AG09319 (cell line): ENCODE measurements at regions not wholly inside any gene's neighbourhood (a gene's known extent, or its start where the extent isn't known, plus 50 kb on each side); places are given as distances from the start of the nearest gene placed in this dataset.

Experiments
- DNase-seq: peaks from one replicate; pipeline ENCODE4 v3.0.0-alpha.2; 2010; ENCODE audit warnings: low read depth; ENCODE audit errors: extremely low read depth
- TF ChIP-seq, protein P1 (sequence below): IDR thresholded peaks from 2 replicates; pipeline ENCODE4 v1.5.1; 2011; ENCODE audit warnings: low read depth, mild to moderate bottlenecking, inconsistent platforms, low read length, moderate library complexity

DNA sequence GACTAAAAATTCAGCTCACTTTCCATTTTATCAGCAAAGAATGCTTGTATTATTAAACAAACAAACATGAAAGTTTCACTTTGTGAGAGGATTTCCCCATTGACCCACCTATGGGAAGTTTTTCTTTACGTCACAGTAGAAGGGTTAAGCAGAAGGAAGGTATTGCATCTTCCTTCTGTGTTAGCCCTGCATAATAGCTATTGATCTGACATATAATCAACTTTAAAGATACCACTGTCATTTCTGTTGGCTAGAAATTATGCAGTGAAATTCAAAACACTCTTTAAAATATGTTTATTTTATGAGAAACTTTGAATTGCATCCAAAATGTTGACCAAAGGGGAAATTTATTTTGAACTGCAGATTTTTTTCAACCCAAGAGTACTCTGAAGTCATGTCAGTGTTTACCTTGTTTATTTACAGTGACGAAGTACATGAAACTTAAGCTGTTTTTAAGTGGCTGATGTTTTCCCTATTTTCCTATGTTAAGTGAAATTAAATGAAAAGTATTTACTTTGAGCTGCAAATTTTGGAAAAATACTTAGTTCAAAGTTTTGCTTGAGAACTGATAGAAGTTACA, 566.4 kb downstream of the ZEB2 start:
- TF ChIP-seq, protein P1, sequence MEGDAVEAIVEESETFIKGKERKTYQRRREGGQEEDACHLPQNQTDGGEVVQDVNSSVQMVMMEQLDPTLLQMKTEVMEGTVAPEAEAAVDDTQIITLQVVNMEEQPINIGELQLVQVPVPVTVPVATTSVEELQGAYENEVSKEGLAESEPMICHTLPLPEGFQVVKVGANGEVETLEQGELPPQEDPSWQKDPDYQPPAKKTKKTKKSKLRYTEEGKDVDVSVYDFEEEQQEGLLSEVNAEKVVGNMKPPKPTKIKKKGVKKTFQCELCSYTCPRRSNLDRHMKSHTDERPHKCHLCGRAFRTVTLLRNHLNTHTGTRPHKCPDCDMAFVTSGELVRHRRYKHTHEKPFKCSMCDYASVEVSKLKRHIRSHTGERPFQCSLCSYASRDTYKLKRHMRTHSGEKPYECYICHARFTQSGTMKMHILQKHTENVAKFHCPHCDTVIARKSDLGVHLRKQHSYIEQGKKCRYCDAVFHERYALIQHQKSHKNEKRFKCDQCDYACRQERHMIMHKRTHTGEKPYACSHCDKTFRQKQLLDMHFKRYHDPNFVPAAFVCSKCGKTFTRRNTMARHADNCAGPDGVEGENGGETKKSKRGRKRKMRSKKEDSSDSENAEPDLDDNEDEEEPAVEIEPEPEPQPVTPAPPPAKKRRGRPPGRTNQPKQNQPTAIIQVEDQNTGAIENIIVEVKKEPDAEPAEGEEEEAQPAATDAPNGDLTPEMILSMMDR: no peak
- DNase-seq: no peak

DNA sequence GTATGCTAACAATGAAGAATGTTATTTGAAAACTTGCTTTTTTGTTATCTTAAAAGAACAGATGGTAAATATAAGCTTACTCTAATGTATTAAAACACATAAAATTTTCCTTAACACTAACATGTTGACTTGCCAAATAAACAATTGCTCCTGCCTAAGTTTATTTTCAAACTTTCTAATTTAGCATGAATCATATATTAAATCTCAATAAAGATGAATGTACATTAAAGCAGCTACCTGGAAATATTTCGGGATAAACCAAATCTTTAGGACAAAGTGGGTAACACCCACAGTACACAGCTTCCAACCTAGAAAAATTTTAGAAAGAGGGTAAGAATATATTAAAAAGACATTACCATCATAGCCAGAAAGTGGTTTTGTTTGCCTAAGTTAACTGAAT, 567.4 kb downstream of the ZEB2 start:
- no peak for DNase-seq
- TF ChIP-seq, protein P1: no peak

DNA sequence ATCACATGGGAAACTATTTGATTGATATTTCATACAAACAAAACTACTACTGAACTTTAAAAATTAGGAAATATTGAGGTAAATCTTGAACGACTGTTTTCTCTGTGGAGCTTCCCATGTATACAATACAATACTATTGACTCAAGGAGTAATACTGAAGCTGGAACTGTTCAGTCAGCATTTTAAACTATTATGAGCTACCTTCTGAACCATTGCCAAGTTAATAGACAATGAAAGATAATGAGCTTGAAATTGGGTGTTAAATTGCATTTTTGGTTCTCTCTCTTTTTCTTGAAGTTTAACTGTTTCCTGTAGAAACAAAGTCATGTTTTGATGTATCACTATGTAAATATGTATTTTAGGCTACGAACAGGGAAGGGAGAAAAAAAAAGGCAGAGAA, 569.2 kb downstream of the ZEB2 start:
- no peak for DNase-seq

DNA sequence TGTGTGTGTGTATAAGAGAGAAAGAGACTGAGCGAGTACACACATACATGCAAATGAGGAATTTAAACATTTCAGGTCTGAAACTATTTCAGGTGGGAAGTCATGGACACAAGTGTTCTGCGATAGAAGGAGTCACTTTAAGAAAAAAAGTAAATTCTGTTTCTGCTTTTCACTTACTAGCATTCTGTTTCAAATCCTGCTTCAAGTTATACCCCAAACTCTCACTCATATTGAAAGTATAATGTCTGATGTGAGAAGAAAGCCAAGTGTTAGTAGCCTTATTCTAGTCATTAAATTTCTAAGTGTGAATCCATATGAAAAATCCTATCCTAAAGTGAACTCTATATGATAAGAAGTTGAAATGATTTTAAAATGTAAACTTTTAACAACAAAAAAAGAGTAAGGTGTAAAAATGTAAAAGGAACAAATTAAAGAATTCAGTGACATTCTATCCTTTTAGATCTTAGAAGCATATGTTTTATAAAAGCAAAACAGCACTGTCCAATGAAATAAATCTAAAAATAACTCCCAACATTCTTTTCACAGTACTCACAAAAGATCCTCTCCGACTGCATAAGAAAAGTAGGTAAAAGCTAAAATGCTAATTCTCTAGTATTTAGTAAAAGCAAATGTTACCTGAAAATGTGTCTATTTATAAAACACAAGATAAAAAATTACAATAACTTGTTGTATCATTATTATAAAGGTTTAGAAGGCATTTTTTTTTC, 570.6 kb downstream of the ZEB2 start:
- no peak for DNase-seq
- TF ChIP-seq, protein P1: no peak

More for the DNA sequence above, 569.2 kb downstream of the ZEB2 start:
- TF ChIP-seq, protein P1: no peak

DNA sequence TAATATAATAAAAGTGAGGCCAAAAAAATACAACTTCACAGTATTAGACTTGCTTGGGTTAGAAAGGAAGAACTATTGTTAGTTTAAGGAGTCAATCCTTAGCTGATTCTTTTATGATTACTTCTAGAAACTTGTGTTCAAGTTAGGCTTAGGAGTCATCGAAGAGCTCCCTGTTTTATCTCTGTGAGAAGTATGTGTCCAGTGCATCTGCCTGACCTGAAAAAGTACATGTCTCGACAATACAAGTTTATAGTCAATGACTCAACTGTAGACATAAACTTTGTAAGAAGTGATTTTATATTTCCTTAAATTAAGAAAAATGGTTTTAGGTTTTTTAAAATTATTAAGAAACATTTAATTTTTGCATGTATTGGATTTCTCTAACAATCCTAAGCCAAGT, 571.2 kb downstream of the ZEB2 start:
- TF ChIP-seq, protein P1: no peak
- DNase-seq: no peak

DNA sequence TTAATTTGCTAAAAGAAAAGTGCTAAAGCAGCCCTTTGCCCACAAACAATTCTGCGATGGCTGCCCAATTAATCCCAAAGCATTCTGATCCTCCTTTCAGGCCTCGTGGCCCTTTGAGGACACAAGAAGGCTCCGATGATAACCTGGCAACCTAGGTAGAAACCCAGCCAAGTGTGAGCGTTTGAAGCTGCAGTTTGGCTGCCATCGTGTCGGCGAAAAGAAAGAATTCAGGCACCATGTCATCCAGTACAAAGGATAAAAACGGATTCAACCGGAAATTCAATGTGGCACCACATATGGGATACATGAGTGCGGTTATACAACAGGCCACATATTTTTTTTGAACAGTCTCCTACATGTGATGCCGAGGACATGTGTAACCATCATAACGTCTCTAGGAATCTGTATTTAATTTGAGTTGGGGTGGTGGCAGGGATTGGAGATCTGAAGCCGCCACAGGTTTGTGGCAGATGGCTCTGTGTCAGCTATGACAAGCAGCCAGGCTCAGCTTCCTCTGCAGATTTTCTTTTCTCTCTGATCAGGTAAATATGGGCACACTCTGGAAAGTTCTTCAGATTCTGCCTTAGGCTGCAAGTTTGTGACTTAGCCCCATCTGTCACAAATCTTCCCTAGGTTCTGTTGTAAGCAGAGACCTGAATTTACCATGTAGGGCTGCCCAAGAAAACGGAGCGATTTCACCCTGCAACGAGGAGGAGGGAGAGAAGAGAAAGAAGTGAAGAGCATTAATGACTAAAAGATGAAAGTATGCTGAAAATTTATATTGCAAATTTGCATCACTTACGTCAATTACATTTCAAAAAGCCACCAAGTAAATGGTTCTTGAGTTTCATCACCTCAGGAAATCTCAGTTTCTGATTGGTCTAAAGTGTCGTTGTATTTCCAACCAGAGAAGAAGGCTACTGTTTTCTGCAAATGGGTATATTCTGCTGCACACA, 573.2 kb downstream of the ZEB2 start:
- no peak for DNase-seq
- TF ChIP-seq, protein P1: no peak
